HG02973 (cell line): ENCODE measurements at regions not wholly inside any gene's neighbourhood (a gene's known extent, or its start where the extent isn't known, plus 50 kb on each side); places are given as distances from the start of the nearest gene placed in this dataset.
"Not testable (repeated sequence)": the region's sequence is repeated elsewhere in the genome, so short reads cannot be mapped to it uniquely, and the experiment has no call there.

Source experiments
- ATAC-seq: cut with Tn5 transposase; IDR thresholded peaks from one replicate; pipeline ENCODE4 v1.9.1; 2021; ENCODE audit warnings: moderate library complexity; ENCODE audit not compliant: unreplicated experiment

DNA sequence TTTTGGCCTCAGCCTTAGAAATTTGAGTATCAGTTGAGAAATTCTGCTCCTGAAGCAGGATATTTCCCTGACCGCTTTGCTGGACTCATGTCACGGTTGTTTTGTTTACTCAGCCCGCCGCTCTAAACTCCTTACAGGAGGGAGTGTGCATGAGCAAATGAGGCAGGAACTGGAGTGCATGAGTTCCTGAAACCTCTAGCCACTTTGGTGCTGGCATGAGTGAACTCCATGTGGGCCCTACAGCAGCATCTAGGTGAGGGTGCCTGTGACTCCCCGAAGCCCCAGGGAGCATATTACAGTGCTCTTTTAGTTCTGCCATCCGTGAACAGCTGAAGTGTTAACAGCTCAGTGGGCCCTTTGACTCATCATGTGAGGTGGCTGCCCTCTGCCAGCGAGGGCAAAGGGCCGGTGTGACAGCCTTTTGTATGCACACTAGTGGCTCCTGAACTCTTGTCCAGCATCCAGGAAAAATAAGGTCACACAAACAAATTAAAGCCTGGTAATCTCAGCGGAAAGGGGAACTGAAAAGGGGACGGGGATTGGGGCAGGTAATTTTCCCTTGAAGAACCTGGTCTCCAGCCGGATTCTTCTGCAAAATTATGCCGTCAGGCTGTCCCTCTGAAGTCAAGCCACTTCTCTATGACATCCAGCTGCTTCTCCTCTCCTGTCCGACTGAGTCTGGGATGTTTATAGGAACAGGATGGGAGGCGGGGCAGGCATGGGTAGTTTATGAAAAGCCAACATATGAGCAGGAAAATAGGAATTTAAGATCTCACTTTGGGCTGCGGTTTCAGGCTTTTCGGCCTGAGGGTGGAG lies 1668.7 kb downstream of the SUCLG1 start:
- ATAC-seq, result no peak

DNA sequence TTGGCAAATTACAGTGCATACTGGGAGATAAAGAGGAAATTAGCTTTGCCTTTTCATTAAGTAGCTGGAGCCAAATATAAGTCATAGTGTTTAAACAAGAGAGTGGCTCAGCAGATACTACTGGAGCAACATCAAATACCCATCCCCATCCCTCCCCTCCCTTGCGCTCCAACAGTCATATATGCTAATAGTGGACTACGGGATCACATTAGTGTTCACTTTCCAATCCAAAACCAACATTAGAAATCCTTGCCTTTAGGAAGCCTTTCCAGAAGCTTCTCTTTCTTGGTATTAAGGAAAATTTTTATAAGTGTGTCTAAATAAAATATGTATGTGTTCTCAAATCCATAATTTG lies 1669.3 kb downstream of the SUCLG1 start:
- no peak for ATAC-seq

DNA sequence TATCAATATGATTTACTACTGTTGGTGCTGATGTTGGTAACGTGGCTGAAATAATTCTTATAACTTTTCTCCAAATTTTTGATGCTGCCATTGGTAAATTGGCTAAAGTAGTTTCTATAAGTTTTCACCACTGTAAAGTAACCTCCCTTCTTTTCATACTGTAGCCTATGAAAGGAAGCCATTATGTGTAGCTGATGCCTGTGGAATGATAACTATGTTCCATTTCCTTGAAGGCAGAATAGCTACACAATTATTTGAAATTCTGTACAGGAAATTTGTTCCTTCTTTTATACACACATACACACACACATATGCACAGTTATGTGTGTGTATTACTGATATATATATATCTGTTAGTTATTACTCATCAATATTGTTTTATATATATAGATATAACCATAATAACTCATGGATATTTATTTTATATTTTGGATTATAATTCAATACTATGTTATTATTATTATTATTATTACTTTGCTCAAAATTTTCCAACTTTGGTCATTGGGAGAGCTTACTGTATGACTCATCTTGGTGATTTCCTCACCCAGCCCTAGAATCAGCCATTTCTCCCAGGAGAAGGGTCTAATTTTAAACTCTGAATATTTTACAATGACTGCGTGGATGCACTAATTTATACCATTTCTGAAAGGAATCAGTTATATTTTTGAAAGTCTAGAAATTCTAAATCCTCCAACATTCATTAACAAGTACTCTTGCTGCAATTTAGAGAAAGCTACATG lies 1677.7 kb downstream of the SUCLG1 start:
- no peak for ATAC-seq

DNA sequence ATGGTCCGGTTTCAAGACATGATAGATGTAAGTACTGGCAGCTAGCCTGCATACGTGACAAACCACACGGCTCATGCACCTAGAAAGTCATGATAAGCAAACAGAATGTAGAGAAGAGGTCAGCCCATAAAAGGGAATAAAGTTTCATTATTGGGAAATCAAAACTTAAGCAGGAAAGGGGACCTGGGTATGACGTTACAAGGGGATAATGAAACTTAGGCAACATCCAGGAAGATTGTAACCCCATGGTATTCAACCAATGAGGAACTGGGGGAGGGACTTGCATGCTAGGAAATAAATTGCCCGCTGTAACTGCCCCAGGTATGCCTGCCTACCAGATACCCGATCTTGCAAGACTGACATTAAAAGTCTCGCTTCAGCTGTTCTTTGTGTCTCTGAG lies 1679.0 kb downstream of the SUCLG1 start:
- ATAC-seq, result no peak

DNA sequence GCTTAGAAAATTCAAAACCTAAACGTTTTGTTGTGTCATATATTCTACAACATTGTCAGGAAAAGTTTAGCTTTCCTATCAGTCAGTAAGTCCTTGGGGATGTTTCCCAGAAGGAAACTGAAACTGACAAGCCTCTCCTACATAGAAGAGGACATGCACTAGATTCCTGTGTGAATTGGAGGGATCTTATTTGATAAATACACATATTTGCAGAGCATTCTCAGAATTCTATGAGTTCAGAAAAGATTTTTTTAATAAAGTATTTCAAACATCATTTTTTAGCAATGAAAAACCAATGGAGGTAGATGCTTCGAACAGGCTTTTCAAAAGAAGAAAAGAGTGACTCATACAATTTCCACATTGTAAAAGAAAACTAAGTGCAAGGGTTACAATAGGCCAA lies 1706.7 kb downstream of the SUCLG1 start:
- no peak for ATAC-seq

DNA sequence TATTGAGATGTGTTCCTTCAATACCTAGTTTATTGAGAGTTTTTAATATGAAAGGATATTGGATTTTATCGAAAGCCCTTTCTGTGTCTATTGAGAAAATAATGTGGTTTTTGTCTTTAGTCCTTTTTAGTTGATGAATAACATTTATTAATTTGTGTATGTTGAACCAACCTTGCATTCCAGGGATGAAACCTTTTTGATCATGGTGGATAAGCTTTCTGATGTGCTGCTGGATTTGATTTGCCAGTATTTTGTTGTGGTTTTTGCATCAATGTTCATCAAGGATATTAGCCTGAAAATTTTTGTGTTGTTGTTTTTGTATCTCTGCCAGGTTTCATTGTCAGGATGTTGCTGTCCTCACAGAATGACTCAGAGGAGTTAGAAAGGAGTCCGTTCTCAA lies 1710.4 kb downstream of the SUCLG1 start:
- no peak for ATAC-seq

DNA sequence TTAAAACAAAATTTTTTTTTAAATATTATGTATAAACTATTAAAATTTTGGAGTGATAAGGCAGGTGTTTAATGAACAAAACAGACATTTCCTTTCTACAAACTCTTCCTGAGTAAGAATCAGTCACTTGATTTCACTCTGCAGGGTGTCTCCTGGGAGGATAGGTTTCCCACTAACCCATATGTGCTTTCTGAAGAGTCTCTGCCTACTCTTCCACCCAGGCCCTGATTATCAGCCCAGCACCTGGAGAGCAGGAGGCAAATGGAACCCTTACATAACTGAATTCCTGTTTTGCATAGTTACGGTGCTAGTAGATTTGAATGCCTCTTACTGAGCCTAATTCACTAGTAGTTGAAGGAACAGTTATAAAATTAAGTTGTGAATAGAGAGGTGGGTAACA lies 1718.6 kb downstream of the SUCLG1 start:
- no peak for ATAC-seq

DNA sequence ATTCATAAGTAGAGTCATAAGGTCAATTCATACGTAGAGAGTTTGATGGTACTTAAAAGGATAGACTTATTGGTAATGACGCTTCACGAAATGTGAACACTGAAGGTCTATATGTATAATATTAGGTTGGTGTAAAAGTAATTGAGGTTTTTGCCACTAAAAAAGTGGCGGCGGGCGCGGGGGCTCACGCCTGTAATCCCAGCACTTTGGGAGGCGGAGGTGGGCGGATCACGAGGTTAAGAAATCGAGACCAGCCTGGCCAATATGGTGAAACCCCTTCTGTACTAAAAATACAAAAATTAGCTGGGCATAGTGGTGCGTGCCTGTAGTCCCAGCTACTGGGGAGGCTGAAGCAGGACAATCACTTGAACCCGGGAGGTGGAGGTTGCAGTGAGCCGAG lies 1721.1 kb downstream of the SUCLG1 start:
- ATAC-seq, result not testable (repeated sequence)

DNA sequence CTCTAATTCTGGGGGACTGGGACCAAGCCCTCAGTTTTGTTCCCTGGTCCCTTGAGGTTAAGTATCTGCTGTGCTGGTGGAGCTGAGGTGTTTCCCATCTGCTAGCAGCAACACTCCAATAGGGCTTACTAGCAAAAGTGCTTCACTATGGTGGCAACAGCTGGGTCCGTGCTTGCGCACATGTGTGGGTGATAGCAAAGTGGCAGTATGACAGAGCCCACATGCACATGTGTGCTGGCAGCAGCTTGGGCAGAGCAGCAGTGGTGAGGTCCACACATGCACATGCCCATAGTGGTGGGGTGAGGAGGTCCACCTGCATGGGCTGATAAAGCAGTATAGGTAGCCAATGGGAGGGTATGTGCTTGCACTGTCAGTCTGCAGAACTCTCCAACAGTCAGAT lies 1723.7 kb downstream of the SUCLG1 start:
- no peak for ATAC-seq

DNA sequence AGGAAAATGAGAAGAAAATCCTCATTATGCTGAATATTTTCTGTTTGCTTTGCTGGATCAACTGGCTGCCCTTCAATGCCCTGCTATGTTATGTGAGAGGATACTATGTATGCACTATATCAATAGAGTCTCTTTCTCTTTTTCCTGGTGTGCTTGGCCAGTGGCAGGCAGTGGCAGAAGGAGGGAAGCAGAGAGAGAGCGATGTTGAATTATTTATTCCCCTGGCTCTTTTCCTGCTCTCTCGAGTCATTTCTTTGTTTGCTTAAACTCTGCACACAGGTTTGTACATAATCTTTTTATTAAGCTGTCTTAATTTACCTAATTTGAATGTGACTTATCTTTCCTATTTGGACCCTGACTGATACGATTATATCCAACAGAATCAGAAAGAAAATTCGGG lies 1727.3 kb downstream of the SUCLG1 start:
- no peak for ATAC-seq

DNA sequence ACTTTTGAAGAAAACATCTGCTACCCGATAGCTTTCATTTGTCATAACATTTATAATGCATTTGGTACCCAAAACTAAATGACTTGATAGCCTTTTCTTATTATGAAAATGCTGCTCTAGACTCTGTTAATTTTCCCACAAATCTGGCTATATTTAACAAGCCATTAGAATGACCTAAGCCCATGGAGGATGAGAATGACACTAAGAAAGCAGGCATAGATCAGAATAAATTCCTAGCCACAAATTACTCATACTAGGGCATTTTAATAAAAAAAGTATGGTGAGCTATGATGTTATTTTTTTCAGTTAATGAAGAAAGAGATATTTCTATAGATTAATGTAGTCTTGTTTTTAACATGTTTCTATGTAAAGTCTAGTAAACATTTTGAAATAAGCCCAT lies 1728.3 kb downstream of the SUCLG1 start:
- ATAC-seq, result no peak

DNA sequence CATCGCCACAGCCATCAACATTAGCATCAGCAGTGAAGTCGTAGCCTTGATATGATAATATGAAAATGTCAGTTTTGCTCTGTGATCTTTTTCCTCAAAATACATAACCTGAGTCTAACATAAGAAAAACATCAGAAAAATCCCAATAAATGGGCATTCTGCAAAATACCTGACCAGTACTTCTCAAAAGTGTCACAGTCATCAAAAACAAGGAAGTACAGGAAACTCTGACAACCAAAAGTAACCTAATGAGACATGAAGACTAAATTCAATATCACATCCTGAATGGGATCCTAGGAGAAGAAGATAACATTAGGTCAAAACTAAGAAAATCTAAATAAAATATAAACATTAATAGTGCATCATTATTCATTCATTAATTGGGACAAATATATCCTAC lies 1731.0 kb downstream of the SUCLG1 start:
- ATAC-seq, result no peak

DNA sequence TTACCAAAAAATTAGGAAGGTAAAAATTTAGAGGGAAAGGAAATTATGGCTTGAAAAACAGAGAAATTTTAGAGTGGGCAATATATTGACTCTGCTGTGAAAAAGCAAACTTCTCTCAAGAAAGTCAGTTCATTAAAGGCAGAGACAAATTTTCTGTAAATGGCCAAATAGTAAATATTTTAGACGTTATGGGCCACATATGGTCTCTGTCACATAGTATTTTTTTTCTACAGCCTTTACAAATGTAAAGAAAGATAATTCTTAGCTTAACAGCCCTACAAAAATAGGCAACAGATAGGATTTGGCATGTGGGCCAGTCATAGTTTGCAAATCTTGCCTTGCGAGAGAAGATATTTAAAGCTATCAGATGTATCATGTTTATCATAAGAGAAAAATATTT lies 1750.4 kb downstream of the SUCLG1 start:
- ATAC-seq, result no peak

DNA sequence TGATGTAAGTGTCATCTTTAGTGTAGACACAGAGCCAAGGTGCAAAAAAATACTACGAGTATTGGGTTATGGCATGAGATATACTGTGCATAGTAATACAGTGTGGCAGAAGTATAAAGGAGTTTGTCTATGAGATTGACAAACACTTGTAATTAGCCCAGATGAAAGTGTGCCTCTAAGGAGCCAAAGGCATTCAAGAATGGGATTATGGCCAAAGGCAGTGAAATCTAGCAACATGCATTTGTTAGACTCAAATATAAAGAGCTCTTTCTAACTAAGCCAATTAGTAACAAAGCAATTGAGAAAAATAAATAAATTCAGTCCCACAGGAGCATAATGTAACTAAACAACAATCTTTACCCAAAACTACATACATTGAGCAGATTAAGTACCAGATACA lies 1761.8 kb downstream of the SUCLG1 start:
- ATAC-seq, result no peak

DNA sequence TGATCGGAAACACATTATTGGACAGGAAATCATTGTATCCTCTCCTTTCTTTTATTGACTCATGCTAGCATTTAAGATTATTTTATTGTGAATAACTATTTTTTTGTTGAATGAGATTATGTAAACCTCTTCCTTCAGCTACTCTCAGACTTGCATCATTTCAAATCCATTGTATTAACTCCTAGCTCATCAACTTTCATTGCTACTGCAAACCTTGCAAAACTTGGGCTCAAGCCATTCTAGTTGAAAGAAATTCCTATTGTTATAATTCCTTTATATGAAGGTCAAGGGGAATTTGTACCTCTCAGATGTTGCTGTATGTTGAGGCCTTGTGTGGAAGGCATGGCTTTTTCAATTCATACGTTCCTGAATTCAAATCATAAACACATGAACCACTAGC lies 1764.6 kb downstream of the SUCLG1 start:
- no peak for ATAC-seq

DNA sequence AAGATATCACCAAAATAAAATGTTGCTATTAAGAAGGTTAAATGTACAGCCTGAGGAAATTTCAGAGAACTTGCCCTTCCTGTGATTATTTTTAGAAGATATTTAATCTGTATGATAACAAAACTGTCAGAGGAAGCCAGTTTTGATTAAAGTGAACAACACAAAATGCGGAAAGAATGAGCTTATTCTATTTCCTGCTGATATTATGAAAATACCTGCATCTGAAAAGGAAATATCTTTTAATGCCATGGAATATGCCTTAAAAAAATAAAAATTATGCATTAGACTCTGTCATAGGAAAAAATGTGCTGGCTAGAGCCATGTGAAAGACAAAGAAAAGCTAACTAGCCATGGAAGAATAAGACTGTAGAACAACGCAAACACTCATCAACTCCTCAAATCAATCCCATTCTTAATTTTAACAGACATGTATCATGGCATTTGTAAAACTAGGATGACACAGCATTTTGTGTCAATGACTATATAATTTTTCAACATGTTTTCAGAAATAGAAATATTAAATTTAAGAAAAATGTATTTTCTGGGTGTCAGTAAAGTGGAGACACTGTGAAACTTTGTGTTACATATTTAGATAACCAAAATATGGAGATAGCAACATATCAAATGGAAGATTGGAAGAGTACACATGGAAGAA lies 1768.2 kb downstream of the SUCLG1 start:
- no peak for ATAC-seq

DNA sequence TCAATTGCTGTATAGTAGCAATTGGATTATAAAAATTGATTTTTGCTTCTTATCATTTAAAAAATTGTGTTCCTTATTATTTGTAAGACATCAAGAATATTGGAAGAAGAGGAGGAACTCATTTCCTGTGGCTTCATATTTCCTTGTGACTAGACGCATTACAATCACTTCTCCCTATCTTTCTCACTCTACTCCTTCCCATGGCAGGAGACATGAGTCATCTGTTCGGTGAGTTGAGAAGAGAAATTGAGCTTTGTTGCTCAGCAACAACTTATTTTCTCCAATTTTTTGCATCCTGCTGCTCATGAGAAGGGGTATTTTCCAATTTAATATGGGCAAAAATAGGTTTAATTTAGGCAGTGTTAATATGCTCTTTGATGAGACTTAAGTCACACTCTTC lies 1783.9 kb downstream of the SUCLG1 start:
- no peak for ATAC-seq

DNA sequence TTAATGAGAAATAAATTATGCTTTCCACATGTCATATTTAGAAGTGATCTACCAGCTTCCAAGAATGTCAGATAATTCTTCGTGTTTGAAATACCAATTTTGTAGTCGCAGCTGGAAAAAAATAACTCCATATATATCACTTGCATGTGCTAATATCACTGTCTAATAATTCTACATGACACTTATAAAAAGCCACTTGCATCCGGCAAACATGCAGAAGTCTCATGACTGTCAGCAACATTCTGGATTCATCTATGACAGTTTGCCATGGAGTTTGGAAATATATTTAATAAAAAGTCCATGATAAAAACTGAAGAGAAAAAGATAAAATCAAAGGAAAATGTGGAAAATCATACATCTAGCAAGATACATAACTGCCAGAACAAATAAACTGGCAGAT lies 1784.4 kb downstream of the SUCLG1 start:
- ATAC-seq, result no peak

DNA sequence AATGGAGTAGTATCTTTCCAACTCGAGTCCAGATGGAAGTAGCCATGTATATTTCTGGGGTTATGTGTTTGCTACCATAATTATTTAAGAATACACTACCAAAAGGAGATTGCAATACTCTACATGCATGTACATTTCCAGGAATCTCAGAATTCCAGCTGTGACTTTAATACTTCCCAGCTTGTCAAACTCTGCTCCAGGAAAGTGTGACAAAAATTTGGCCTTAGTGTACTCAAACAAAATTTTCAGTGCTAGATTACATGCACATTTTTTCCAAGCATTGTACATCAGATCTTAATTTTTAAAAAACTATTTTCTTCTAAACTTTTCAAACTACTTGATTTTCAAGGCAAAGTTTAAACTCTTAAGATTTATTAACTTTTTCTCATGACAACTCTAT lies 1791.6 kb downstream of the SUCLG1 start:
- ATAC-seq, result no peak

DNA sequence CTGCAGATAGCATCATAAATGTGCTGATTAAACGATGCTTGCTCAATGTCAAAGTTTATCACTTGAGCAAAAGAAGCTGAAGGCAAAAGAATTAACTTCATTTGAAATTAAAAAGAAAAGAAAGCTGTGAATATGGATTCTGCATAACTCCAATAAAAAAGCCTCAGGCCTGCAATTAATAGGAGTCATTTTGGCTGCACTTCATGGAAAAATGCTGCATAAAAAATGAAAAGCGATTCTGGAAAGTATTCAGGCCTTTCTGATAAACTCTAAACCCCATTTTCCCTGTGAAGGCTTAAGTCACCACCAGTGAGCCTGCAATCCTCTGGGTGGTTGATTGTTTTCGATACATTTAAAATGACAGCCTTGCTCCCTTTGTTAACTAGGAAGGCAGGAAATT lies 1793.4 kb downstream of the SUCLG1 start:
- ATAC-seq, result no peak

DNA sequence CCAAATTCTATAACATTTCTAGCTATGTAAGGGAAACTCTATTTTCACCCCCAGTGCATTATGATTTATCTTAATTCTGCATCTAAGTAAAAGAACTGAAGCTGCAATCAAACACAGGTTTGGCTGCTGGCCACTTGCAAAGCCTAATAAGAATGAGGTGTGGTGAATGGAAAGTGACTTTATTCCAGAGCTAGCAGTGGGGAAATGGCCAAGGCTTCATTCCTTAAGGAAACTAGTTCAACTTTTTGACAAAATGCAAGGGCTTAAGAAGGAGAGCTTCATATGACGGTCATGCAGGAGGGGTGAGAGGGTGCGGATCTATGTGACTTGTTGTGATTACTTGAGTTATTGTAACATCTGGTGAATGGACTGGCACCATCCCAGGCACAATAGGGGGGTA lies 1802.0 kb downstream of the SUCLG1 start:
- ATAC-seq, result no peak

DNA sequence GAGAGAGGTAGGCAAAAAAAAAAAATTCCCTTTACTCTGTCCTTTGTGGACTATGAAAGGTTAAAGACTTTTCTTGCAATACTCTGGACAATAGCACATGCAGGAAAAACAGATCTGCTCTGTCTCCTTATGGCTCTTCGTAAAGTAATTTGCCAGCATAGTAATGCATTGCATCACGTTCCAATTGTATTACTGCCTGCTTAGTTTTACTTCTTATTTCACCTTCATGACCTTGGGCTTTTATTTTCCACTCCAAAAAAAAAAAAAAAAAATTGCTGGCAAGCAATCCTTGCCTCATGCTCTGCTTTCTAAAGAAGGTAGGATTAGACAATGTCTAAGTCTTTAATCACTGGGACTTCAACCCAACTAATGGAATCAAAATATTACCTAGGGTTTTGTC lies 1802.7 kb downstream of the SUCLG1 start:
- no peak for ATAC-seq
